ENCODE measurements at regions not wholly inside any gene's neighbourhood (a gene's known extent, or its start where the extent isn't known, plus 50 kb on each side); places are given as distances from the start of the nearest gene placed in this dataset.

GRCh38 chr2:76268484-76268883, 557.8 kb upstream of the GCFC2 start:
- H3K27me3 ChIP-seq (ENCODE audit: control insufficient read depth in 2 of 2, insufficient read depth in 2 of 2, low read length in 2 of 2): no peaks in the 10 kb centered on the region
- no peak for TF ChIP-seq CTCF (IDR thresholded peaks at IDR 0.05)
- WGBS (ENCODE audit: insufficient coverage): no CpG with 5 or more reads among the region's 1 CpG
- Mint-ChIP-seq H3K4me1 (no peaks in the 10 kb centered on the region), H3K4me3 (no peak overlapping the region), H3K9me3 (peaks cover 0 to 3% (median 0%) of the 10 kb centered on the region in 7 donors), H3K27me3 (ENCODE audit: low read depth in 3 of 3) (no peaks in the 10 kb centered on the region), H3K36me3 (no peaks in the 10 kb centered on the region), H3K27ac (no peak overlapping the region)
- no peaks in the 10 kb centered on the region for H3K79me2 ChIP-seq (ENCODE audit: insufficient read depth, low read length)
- intact Hi-C loops (cut with micrococcal nuclease): no loop called here
- no peak overlapping the region for H3K9ac ChIP-seq (ENCODE audit: insufficient read depth, low read length, poor library complexity, severe bottlenecking)
- H3K27ac ChIP-seq (ENCODE audit: low read depth in 1 of 2, low read length in 2 of 2): no peak overlapping the region
- H3K36me3 ChIP-seq (replicated peaks in 1 of 2; ENCODE audit: control insufficient read depth in 1 of 2, insufficient read depth in 2 of 2, low read length in 2 of 2): no peaks in the 10 kb centered on the region
- H4K20me1 ChIP-seq (ENCODE audit: insufficient read depth, low read length): no peaks in the 10 kb centered on the region
- no peaks in the 10 kb centered on the region for H3K9me3 ChIP-seq (replicated peaks in 1 of 2; ENCODE audit: control insufficient read depth in 1 of 2, insufficient read depth in 1 of 2, low read length in 2 of 2)
- DNase-seq: no peak
- no peak overlapping the region for H3K4me2 ChIP-seq (replicated peaks; ENCODE audit: extremely low read depth, low read length, poor library complexity, severe bottlenecking)
- no peak overlapping the region for H3K4me3 ChIP-seq (replicated peaks in 1 of 3; ENCODE audit: low read depth in 2 of 3, low read length in 3 of 3)
- H2AFZ ChIP-seq (ENCODE audit: insufficient read depth, low read depth, low read length, poor library complexity, severe bottlenecking): no peak overlapping the region
- H3K4me1 ChIP-seq (ENCODE audit: control insufficient read depth in 1 of 2, insufficient read depth in 2 of 2, low read length in 2 of 2): no peaks in the 10 kb centered on the region

- no peak overlapping the region for H3K4me3 ChIP-seq (replicated peaks in 1 of 3; ENCODE audit: low read depth in 2 of 3, low read length in 3 of 3)
- TF ChIP-seq CTCF (IDR thresholded peaks at IDR 0.05): no peak
Measured at GRCh38 chr2:76257802-76258201, 547.1 kb upstream of the GCFC2 start.

More at GRCh38 chr2:76257802-76258201, 547.1 kb upstream of the GCFC2 start:
- intact Hi-C loops (cut with micrococcal nuclease): no loop called here
- H3K4me1 ChIP-seq (ENCODE audit: control insufficient read depth in 1 of 2, insufficient read depth in 2 of 2, low read length in 2 of 2): no peaks in the 10 kb centered on the region
- H3K9me3 ChIP-seq (replicated peaks in 1 of 2; ENCODE audit: control insufficient read depth in 1 of 2, insufficient read depth in 1 of 2, low read length in 2 of 2): no peaks in the 10 kb centered on the region
- no peaks in the 10 kb centered on the region for H3K36me3 ChIP-seq (replicated peaks in 1 of 2; ENCODE audit: control insufficient read depth in 1 of 2, insufficient read depth in 2 of 2, low read length in 2 of 2)
- H3K36me3 Mint-ChIP-seq: no peaks in the 10 kb centered on the region
- no peaks in the 10 kb centered on the region for H3K27me3 ChIP-seq (ENCODE audit: control insufficient read depth in 2 of 2, insufficient read depth in 2 of 2, low read length in 2 of 2)
- H3K79me2 ChIP-seq (ENCODE audit: insufficient read depth, low read length): no peaks in the 10 kb centered on the region
- H3K27me3 Mint-ChIP-seq (ENCODE audit: low read depth in 3 of 3): no peaks in the 10 kb centered on the region
- no peak overlapping the region for H3K4me3 Mint-ChIP-seq
- no peak overlapping the region for H3K27ac Mint-ChIP-seq
- no peaks in the 10 kb centered on the region for H4K20me1 ChIP-seq (ENCODE audit: insufficient read depth, low read length)
- no peak for DNase-seq
- no peak overlapping the region for H3K9ac ChIP-seq (ENCODE audit: insufficient read depth, low read length, poor library complexity, severe bottlenecking)
- no peaks in the 10 kb centered on the region for H3K4me1 Mint-ChIP-seq
- no peak overlapping the region for H2AFZ ChIP-seq (ENCODE audit: insufficient read depth, low read depth, low read length, poor library complexity, severe bottlenecking)
- no peak overlapping the region for H3K4me2 ChIP-seq (replicated peaks; ENCODE audit: extremely low read depth, low read length, poor library complexity, severe bottlenecking)
- peaks cover 0 to 4% (median 0%) of the 10 kb centered on the region in 7 donors for H3K9me3 Mint-ChIP-seq
- H3K27ac ChIP-seq (ENCODE audit: low read depth in 1 of 2, low read length in 2 of 2): no peak overlapping the region
